ENCODE measurements at regions not wholly inside any gene's neighbourhood (a gene's known extent, or its start where the extent isn't known, plus 50 kb on each side); places are given as distances from the start of the nearest gene placed in this dataset.
A peak's percentile ranks its signal among the peaks of the same experiment; 100 is the strongest.

GRCh38 chr9:19969721-19970120 lies 180.9 kb upstream of the SLC24A2 start:
- no peaks in the 10 kb centered on the region for H3K36me3 ChIP-seq (ENCODE audit: insufficient read depth, low read length)
- H3K27ac ChIP-seq (ENCODE audit: low read depth, low read length), result no peak overlapping the region
- H3K27me3 ChIP-seq (ENCODE audit: insufficient read depth, low read length), result no peaks in the 10 kb centered on the region
- H3K4me3 ChIP-seq (ENCODE audit: low read length), result no peak overlapping the region
- peaks cover 35% of the 10 kb centered on the region for H3K4me1 ChIP-seq (ENCODE audit: insufficient read depth, low read length)
- H3K9me3 ChIP-seq (ENCODE audit: insufficient read depth, low read depth, low read length), result no peaks in the 10 kb centered on the region
- H3K9ac ChIP-seq (ENCODE audit: low read depth, low read length), result no peak overlapping the region

- Histone ChIP-seq H3K27me3 (ENCODE audit: insufficient read depth, low read length) (no peaks in the 10 kb centered on the region), H3K9ac (ENCODE audit: low read depth, low read length) (no peak overlapping the region), H3K27ac (ENCODE audit: low read depth, low read length) (peak overlapping the region; percentile 87), H3K9me3 (ENCODE audit: insufficient read depth, low read depth, low read length) (no peaks in the 10 kb centered on the region), H3K4me1 (ENCODE audit: insufficient read depth, low read length) (peaks cover 35% of the 10 kb centered on the region), H3K4me3 (ENCODE audit: low read length) (no peak overlapping the region), H3K36me3 (ENCODE audit: insufficient read depth, low read length) (no peaks in the 10 kb centered on the region)
These were observed 179.1 kb upstream of the SLC24A2 start for GRCh38 chr9:19967888-19968459.

- 100% methylated on average over 1 of the region's 1 CpG for WGBS
- no peaks in the 10 kb centered on the region for H3K36me3 ChIP-seq (ENCODE audit: insufficient read depth, low read length)
- no peak overlapping the region for H3K4me3 ChIP-seq (ENCODE audit: low read length)
- H3K4me1 ChIP-seq (ENCODE audit: insufficient read depth, low read length), result peaks cover 35% of the 10 kb centered on the region
- H3K27me3 ChIP-seq (ENCODE audit: insufficient read depth, low read length), result no peaks in the 10 kb centered on the region
- H3K9me3 ChIP-seq (ENCODE audit: insufficient read depth, low read depth, low read length), result no peaks in the 10 kb centered on the region
- no peak overlapping the region for H3K9ac ChIP-seq (ENCODE audit: low read depth, low read length)
- H3K27ac ChIP-seq (ENCODE audit: low read depth, low read length), result peak overlapping the region; percentile 85; the same call in 1 of the 2 replicates
These were observed 178.5 kb upstream of the SLC24A2 start for GRCh38 chr9:19967216-19967887.

- Histone ChIP-seq H3K4me1 (ENCODE audit: insufficient read depth, low read length) (peaks cover 34% of the 10 kb centered on the region), H3K27ac (ENCODE audit: low read depth, low read length) (no peak overlapping the region), H3K36me3 (ENCODE audit: insufficient read depth, low read length) (no peaks in the 10 kb centered on the region), H3K4me3 (ENCODE audit: low read length) (no peak overlapping the region), H3K27me3 (ENCODE audit: insufficient read depth, low read length) (no peaks in the 10 kb centered on the region), H3K9me3 (ENCODE audit: insufficient read depth, low read depth, low read length) (no peaks in the 10 kb centered on the region), H3K9ac (ENCODE audit: low read depth, low read length) (no peak overlapping the region)
- 93% methylated on average over 4 of the region's 4 CpGs for WGBS
These were observed 176.5 kb upstream of the SLC24A2 start for GRCh38 chr9:19965336-19965735.

- Histone ChIP-seq H3K36me3 (ENCODE audit: insufficient read depth, low read length) (no peaks in the 10 kb centered on the region), H3K9me3 (ENCODE audit: insufficient read depth, low read depth, low read length) (no peaks in the 10 kb centered on the region)
These were observed 159.2 kb upstream of the SLC24A2 start for GRCh38 chr9:19947996-19948395.

GRCh38 chr9:19946441-19947109 lies 157.7 kb upstream of the SLC24A2 start:
- Histone ChIP-seq H3K4me1 (ENCODE audit: insufficient read depth, low read length) (no peaks in the 10 kb centered on the region; the same call in 1 of the 2 replicates), H3K27me3 (ENCODE audit: insufficient read depth, low read length) (no peaks in the 10 kb centered on the region), H3K36me3 (ENCODE audit: insufficient read depth, low read length) (no peaks in the 10 kb centered on the region), H3K4me3 (ENCODE audit: low read length) (no peak overlapping the region), H3K27ac (ENCODE audit: low read depth, low read length) (no peak overlapping the region), H3K9me3 (ENCODE audit: insufficient read depth, low read depth, low read length) (no peaks in the 10 kb centered on the region), H3K9ac (ENCODE audit: low read depth, low read length) (no peak overlapping the region)
- WGBS, result 78% methylated on average over 4 of the region's 4 CpGs

More at GRCh38 chr9:19947996-19948395, 159.2 kb upstream of the SLC24A2 start:
- Histone ChIP-seq H3K27ac (ENCODE audit: low read depth, low read length) (no peak overlapping the region), H3K9ac (ENCODE audit: low read depth, low read length) (no peak overlapping the region), H3K4me1 (ENCODE audit: insufficient read depth, low read length) (no peaks in the 10 kb centered on the region; the same call in 1 of the 2 replicates), H3K27me3 (ENCODE audit: insufficient read depth, low read length) (no peaks in the 10 kb centered on the region), H3K4me3 (ENCODE audit: low read length) (no peak overlapping the region)
- 97% methylated on average over 1 of the region's 1 CpG for WGBS

- Histone ChIP-seq H3K27ac (ENCODE audit: low read depth, low read length) (no peak overlapping the region), H3K4me3 (ENCODE audit: low read length) (no peak overlapping the region), H3K27me3 (ENCODE audit: insufficient read depth, low read length) (no peaks in the 10 kb centered on the region), H3K9me3 (ENCODE audit: insufficient read depth, low read depth, low read length) (no peaks in the 10 kb centered on the region), H3K36me3 (ENCODE audit: insufficient read depth, low read length) (no peaks in the 10 kb centered on the region), H3K9ac (ENCODE audit: low read depth, low read length) (no peak overlapping the region), H3K4me1 (ENCODE audit: insufficient read depth, low read length) (no peaks in the 10 kb centered on the region; the same call in 1 of the 2 replicates)
- 83% methylated on average over 2 of the region's 2 CpGs for WGBS
These were observed 153.0 kb upstream of the SLC24A2 start for GRCh38 chr9:19941874-19942273.

- H3K9ac ChIP-seq (ENCODE audit: low read depth, low read length), result no peak overlapping the region
- 78% methylated on average over 2 of the region's 2 CpGs for WGBS
- H3K4me1 ChIP-seq (ENCODE audit: insufficient read depth, low read length), result no peaks in the 10 kb centered on the region; the same call in 1 of the 2 replicates
- H3K9me3 ChIP-seq (ENCODE audit: insufficient read depth, low read depth, low read length), result no peaks in the 10 kb centered on the region
- no peaks in the 10 kb centered on the region for H3K27me3 ChIP-seq (ENCODE audit: insufficient read depth, low read length)
- no peaks in the 10 kb centered on the region for H3K36me3 ChIP-seq (ENCODE audit: insufficient read depth, low read length)
- no peak overlapping the region for H3K4me3 ChIP-seq (ENCODE audit: low read length)
- H3K27ac ChIP-seq (ENCODE audit: low read depth, low read length), result no peak overlapping the region
These were observed 152.1 kb upstream of the SLC24A2 start for GRCh38 chr9:19940811-19941535.

GRCh38 chr9:19939734-19940278 lies 151.0 kb upstream of the SLC24A2 start:
- Histone ChIP-seq H3K4me1 (ENCODE audit: insufficient read depth, low read length) (no peaks in the 10 kb centered on the region; the same call in 1 of the 2 replicates), H3K36me3 (ENCODE audit: insufficient read depth, low read length) (no peaks in the 10 kb centered on the region), H3K27ac (ENCODE audit: low read depth, low read length) (no peak overlapping the region), H3K9me3 (ENCODE audit: insufficient read depth, low read depth, low read length) (no peaks in the 10 kb centered on the region), H3K27me3 (ENCODE audit: insufficient read depth, low read length) (peaks cover 7% of the 10 kb centered on the region), H3K9ac (ENCODE audit: low read depth, low read length) (no peak overlapping the region), H3K4me3 (ENCODE audit: low read length) (no peak overlapping the region)
- WGBS, result 73% methylated on average over 5 of the region's 5 CpGs

- Histone ChIP-seq H3K36me3 (ENCODE audit: insufficient read depth, low read length) (no peaks in the 10 kb centered on the region), H3K9ac (ENCODE audit: low read depth, low read length) (no peak overlapping the region), H3K9me3 (ENCODE audit: insufficient read depth, low read depth, low read length) (no peaks in the 10 kb centered on the region), H3K4me1 (ENCODE audit: insufficient read depth, low read length) (no peaks in the 10 kb centered on the region; the same call in 1 of the 2 replicates), H3K27me3 (ENCODE audit: insufficient read depth, low read length) (peaks cover 8% of the 10 kb centered on the region), H3K4me3 (ENCODE audit: low read length) (no peak overlapping the region), H3K27ac (ENCODE audit: low read depth, low read length) (no peak overlapping the region)
- 93% methylated on average over 4 of the region's 6 CpGs for WGBS
These were observed 150.3 kb upstream of the SLC24A2 start for GRCh38 chr9:19938990-19939733.
